ENCODE measurements at regions not wholly inside any gene's neighbourhood (a gene's known extent, or its start where the extent isn't known, plus 50 kb on each side); places are given as distances from the start of the nearest gene placed in this dataset.

DNA sequence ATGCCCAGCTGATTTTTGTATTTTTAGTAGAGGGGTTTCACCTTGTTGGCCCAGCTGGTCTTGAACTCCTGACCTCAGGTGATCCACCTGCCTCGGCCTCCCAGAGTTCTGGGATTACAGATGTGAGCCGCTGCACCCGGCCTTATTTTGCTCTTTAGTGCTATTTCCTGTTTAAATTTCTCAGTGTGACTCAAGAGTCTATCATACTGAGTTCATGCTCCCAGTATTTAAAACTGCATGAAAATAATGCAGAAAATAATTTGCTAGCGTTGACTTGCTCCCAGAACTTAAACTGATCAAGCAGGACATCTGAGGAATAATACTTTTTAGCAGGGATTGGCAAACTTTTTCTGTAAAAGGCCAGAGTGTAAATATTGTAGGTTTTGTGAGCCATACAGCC, 86.4 kb upstream of the C1orf21 start:
- ATAC-seq (no peak), DNase-seq (no peak)
- intact Hi-C loops (cut with DNase I) = no loop called here
- Histone ChIP-seq H3K36me3 (no peaks in the 10 kb centered on the region), H3K27ac (no peak overlapping the region), H3K4me3 (no peak overlapping the region), H3K4me1 (peaks cover 2 to 47% (median 38%) of the 10 kb centered on the region in 12 donors), H3K27me3 (no peaks in the 10 kb centered on the region), H3K9me3 (peaks cover 0 to 13% (median 0%) of the 10 kb centered on the region in 12 donors)
- WGBS, 4 donors = 71 to 78% (median 74%) methylated on average over 4 of the region's 4 CpGs
- TF ChIP-seq, protein P1, sequence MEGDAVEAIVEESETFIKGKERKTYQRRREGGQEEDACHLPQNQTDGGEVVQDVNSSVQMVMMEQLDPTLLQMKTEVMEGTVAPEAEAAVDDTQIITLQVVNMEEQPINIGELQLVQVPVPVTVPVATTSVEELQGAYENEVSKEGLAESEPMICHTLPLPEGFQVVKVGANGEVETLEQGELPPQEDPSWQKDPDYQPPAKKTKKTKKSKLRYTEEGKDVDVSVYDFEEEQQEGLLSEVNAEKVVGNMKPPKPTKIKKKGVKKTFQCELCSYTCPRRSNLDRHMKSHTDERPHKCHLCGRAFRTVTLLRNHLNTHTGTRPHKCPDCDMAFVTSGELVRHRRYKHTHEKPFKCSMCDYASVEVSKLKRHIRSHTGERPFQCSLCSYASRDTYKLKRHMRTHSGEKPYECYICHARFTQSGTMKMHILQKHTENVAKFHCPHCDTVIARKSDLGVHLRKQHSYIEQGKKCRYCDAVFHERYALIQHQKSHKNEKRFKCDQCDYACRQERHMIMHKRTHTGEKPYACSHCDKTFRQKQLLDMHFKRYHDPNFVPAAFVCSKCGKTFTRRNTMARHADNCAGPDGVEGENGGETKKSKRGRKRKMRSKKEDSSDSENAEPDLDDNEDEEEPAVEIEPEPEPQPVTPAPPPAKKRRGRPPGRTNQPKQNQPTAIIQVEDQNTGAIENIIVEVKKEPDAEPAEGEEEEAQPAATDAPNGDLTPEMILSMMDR (IDR thresholded peaks at IDR 0.05) = no peak
- TF ChIP-seq POLR2A (IDR thresholded peaks at IDR 0.05) = no peak

DNA sequence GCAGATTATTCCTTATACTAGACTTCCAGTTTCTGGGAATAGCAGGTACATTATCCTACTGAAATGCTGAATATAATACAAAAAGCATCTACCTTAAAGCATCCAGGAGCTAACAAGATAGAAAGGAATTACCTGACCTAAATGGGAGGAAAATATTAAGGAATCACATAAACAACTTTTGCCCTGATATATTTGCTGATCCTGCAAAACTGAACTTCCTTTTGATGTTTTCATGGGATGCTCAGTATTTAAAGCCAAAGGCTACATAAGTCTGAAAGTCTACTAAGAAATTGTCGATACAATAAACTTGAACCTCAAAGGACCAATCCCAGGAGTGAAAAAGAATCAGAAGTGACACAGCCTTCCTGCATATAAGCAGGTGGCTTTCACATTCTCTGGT, 85.6 kb upstream of the C1orf21 start:
- Histone ChIP-seq H3K4me1 (peaks cover 2 to 39% (median 30%) of the 10 kb centered on the region in 12 donors), H3K4me3 (no peak overlapping the region), H3K27ac (no peak overlapping the region), H3K36me3 (no peaks in the 10 kb centered on the region), H3K9me3 (peaks cover 0 to 14% (median 0%) of the 10 kb centered on the region in 12 donors), H3K27me3 (no peaks in the 10 kb centered on the region)
- ATAC-seq (no peak), DNase-seq (no peak)
- intact Hi-C loops (cut with DNase I) = no loop called here
- 66 to 84% (median 78%) methylated on average over 1 of the region's 1 CpG for WGBS, 4 donors
- TF ChIP-seq, protein P1 (IDR thresholded peaks at IDR 0.05) = no peak
- TF ChIP-seq POLR2A (IDR thresholded peaks at IDR 0.05) = no peak

DNA sequence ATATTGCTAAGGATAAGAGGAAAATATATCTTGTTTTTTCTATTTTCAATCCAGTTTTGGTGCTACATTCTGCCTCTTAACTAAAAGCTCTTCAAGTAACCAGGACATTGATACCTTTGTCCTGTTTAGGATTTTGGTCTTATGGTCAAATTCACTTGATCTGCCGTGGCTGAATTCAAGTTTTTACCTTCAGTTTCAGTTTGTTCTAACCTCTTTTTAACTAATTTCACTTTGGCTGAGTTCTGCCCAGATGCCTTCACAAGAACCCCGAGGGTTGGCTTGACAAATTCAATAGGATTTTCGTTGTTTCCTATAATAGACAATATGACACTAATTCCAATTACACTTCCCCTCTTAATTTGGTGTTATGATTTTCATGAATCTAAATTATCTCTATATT, 84.5 kb upstream of the C1orf21 start:
- no peak for ATAC-seq
- Histone ChIP-seq H3K27ac (no peak overlapping the region), H3K4me3 (no peak overlapping the region), H3K4me1 (peaks cover 2 to 30% (median 21%) of the 10 kb centered on the region in 12 donors), H3K9me3 (peaks cover 0 to 24% (median 2%) of the 10 kb centered on the region in 12 donors), H3K36me3 (no peaks in the 10 kb centered on the region), H3K27me3 (no peaks in the 10 kb centered on the region)
- TF ChIP-seq, protein P1 (IDR thresholded peaks at IDR 0.05) = no peak
- DNase-seq = no peak
- 95 to 96% (median 95%) methylated on average over 3 of the region's 3 CpGs for WGBS, 4 donors
- intact Hi-C loops (cut with DNase I) = no loop called here

DNA sequence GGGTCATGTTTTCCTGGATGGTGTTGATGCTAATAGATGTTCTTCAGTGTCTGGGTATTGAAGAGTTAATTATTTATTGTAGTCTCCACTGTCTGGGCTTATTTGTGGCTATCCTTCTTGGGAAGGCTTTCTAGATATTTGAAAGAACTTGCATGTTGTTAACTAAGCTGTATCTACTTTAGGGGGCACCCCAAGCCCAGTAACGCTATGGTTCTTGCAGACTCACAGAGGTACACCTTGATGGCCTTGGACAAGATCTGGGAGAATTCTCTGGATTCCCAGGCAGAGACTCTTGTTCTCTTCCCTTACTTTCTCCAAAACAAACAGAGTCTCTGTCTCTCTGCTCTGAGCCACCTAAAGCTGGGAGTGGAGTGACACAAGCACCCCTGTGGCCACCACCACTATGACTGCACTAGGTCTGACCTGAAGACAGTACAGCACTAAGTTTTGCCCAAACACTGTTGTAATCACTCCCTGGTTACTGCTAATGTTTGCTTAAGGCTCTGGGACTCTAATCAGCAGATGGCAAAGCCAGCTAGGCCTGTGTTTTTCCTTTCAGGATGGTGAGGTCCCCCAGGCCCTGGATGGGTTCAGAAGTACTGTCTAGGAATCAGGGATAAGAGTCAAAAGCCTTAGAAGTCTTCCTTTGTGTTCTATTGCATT, 76.5 kb upstream of the C1orf21 start:
- Histone ChIP-seq H3K4me1 (no peaks in the 10 kb centered on the region), H3K9me3 (peaks cover 0 to 16% (median 0%) of the 10 kb centered on the region in 12 donors), H3K4me3 (no peak overlapping the region), H3K27me3 (no peaks in the 10 kb centered on the region), H3K36me3 (no peaks in the 10 kb centered on the region), H3K27ac (no peak overlapping the region)
- TF ChIP-seq POLR2A (IDR thresholded peaks at IDR 0.05) = no peak
- TF ChIP-seq, protein P1 (IDR thresholded peaks at IDR 0.05) = no peak
- WGBS, 4 donors = 98 to 100% (median 100%) methylated on average over 1 of the region's 1 CpG
- ATAC-seq = no peak
- intact Hi-C loops (cut with DNase I) = no loop called here
- no peak for DNase-seq

Data from heart left ventricle (tissue), 16 donors.